GM12891 (cell line): ENCODE measurements at regions not wholly inside any gene's neighbourhood (a gene's known extent, or its start where the extent isn't known, plus 50 kb on each side); places are given as distances from the start of the nearest gene placed in this dataset.

Experiments used
- POLR2A ChIP-seq: IDR thresholded peaks from 2 replicates; pipeline ENCODE4 v1.6.1; 2011; ENCODE audit warnings: low read depth, low read length, control low read depth
- POLR2AphosphoS5 ChIP-seq: IDR thresholded peaks from 2 replicates; pipeline ENCODE4 v1.6.1; 2011; ENCODE audit warnings: low read depth, low read length, control low read depth
- SPI1 ChIP-seq: IDR thresholded peaks from 2 replicates; pipeline ENCODE4 v1.6.1; 2011; ENCODE audit warnings: low read depth, low read length, control low read depth
- TAF1 ChIP-seq: IDR thresholded peaks from 2 replicates; pipeline ENCODE4 v1.6.1; 2011; ENCODE audit warnings: low read depth, low read length, control low read depth

DNA sequence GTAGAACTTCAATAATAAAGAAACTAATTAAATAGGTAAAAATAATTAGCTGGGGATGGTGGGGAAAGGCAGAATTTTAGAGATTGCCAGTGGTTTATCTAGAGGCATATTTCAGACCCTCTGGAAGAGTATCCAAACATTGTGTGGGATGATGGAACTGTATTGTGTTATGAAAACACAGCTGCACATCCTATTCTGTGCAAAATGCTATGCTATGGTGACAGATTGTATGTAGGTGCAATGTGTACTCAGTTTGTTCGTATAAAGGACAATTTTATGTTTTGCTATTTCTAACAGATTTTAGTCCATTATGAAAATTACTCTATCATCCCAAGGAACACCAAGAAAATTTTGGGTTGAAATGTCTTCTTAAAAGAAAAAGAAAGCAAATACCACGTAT lies 1054.7 kb downstream of the PDHA2 start:
- TF ChIP-seq POLR2AphosphoS5 (no peak), SPI1 (no peak), POLR2A (no peak), TAF1 (no peak)
